Dedifferentiated amniotic fluid mesenchymal stem cell (primary cell): ENCODE measurements at regions not wholly inside any gene's neighbourhood (a gene's known extent, or its start where the extent isn't known, plus 50 kb on each side); places are given as distances from the start of the nearest gene placed in this dataset.
"Not testable (repeated sequence)": the region's sequence is repeated elsewhere in the genome, so short reads cannot be mapped to it uniquely, and the experiment has no call there.

Experiments
- DNase-seq: peaks from one replicate; pipeline ENCODE4 v3.0.0-alpha.2; 2016; ENCODE audit errors: extremely low spot score

DNA sequence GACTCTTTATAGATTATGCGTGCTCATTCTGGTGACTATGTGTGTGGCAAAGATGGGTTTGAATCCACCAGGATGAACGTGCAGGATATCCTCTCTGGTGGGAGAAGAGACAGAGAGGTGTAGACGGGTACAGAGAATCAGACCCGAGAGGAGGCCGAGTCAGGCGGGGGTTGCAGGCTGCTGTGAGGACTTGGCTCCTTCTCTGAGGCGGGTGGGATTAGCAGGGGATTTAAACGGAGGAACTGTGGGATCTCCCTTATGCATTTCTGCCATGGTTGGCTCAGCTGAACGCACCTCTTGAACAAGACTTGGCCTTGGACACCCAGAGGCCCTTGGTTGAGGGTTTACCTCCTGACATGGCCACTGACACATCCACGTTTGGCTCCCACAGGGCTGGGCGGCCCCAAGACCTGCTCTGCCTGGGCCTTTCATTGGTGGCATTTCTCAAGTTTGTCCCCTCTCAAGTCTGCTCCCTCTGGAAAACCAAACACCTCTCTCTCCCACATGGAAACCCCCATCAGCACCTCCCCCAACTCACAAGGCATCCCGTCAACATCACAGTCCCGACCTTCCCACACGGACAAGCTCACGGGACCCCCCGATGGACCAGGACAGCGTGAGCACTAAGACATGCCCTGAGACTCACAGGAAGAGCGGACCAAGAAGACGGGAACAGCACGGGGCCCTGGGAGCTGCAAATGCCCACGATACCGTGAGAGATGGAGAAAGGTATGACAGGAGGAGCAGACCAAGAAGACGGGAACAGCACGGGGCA is 158.3 kb downstream of the RTP5 start:
- DNase-seq, result no peak

DNA sequence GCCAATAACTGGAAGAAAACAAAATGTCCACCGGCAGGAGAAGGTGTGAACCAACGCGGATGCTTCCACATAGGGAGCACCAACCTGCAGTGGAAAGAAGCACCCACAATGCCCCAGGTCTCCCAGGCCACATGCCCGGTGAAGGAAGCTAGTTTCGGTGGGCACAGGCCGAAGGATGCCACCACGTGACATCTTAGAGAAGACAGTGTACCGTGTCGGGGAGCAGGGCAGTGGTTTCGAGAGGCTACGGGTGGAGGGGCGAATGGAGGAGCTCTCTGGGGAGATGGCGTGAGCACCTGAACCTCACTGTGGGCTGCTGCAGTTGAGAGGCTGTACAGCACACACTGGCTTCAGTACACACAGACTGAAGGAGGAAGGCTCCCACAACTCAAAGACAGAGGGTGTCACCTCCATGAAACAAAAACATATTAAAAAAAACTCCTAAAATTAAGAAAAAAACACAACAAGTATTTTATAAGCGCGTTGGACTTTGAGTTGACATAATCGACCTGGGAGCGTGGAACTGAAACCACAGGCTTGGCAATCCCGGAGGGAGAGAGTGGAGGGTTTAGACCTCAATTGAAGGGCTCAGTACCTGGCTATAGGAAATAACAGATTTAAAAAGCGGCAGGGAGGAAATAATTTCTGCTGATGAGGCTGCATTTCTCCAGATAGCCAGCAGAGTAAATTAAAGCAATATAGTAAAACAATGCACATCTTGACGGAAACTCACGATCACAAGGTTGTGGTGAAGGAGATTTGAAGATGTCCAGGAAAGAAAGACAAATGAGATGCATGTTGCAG is 160.1 kb downstream of the RTP5 start:
- no peak for DNase-seq

DNA sequence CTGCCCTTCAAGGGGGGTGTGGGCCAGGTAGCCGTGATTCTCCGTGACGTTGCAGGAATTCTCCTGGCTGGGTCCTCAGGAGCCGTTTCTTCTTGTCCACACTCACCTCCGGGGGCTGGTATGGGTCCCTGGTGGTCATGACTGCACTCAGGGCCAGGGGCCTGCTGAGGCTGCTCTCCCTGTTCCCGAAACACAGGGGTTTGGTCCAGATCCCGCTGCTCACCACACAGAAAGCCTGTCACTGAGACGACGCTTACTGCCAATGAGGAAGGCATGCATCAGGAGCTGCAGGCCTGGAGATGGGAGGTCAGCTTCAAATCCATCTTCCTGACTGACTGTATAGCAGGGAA is 160.7 kb downstream of the RTP5 start:
- no peak for DNase-seq

DNA sequence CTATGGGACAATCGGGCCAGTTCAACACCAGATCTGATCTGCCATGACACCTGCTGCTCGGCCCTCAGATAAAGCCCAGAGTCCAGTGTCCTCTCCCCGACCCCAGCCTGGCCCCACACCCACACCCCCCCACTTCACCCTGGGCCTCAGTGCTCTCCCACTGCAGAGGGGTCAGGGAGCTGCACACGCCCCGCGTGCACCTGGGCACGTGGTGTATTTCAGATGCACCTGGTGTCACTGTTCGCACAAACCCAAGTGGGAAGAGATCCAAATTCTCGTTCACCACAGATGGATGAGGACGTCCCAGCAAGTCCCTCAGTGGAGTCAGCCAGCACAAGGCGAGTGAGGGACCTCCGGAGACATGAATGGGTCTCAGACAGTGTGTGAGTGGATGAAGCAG is 161.3 kb downstream of the RTP5 start:
- DNase-seq, result no peak

DNA sequence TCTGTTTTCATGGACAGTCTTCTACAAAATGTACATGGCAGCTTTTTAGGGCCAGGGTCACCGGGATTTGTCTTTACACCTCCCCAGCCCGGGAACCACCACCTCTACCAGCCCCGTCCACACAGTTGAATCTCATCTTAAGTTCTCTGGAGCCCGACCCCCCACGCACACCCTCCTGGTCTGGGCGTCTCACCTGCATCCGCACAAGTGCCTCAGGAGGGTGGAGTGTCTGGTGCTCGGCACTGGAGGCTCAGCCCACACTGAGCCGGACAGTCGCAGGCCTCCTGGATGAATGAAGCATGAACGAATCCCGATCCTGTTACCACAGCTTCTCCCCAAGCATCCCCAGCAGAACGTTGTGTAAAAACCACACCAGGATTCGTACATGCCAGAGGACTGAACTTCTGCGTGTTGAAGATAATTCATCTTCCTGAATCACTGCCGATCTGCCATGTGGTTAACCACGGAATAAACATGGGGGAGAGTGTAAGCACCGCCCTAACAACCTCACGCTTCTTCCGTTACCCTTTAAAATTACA is 162.0 kb downstream of the RTP5 start:
- DNase-seq, result peak; percentile 36

DNA sequence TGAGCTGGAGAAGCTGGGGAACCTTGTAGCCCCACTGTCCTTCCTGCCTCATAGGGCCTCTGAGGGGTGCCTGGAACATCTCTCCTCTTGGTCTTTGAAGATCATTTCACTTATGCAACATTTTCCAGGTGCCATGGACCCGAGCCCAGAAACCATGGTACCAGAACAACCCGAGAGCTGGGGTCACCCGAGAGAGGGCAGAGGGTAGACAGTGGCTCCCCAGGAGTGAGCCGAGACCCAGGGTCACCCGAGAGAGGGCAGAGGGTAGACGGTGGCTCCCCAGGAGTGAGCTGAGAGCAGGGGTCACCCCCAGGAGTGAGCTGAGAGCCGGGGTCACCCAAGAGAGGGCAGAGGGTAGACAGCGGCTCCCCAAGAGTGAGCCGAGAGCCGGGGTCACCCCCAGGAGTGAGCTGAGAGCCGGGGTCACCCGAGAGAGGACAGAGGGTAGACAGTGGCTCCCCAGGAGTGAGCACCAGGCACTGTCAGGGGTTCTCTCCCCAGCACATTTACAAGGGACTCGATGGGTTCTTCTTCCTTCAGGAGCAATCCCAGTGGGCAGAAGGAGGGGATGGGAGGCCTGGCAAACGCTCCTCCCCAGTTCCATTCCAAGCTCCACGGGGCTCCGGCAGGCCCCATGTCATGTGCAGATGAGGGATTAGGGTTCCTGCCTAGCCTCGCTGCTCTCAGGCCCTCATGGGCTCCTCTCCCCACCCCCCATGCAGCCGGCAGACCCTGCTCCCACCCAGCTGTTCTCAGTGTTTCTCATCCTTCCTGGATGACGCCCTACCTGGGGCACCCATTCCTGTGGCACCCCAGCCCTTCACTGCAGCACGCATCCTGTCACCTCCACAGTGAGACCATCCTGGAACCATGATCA is 163.5 kb downstream of the RTP5 start:
- DNase-seq, result no peak

DNA sequence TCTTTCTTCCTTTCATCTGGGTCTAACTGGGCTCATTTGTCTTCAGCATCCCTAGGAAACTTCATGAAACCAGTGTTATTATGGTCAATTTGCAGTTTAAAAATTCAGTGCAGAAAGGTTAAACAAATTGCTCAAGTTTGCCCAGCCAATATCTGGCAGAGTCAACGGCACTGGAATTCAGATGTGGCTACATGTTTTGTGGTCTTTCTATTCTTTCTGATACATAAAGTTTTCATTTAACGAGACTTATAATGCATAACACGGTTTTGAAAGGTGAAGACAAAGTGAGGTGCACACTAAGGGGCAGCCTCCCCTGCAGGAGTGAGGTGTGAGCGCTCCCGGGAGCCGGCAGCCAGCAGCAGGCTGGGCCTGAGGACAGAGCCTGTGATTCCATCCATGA is 164.6 kb downstream of the RTP5 start:
- DNase-seq, result no peak

DNA sequence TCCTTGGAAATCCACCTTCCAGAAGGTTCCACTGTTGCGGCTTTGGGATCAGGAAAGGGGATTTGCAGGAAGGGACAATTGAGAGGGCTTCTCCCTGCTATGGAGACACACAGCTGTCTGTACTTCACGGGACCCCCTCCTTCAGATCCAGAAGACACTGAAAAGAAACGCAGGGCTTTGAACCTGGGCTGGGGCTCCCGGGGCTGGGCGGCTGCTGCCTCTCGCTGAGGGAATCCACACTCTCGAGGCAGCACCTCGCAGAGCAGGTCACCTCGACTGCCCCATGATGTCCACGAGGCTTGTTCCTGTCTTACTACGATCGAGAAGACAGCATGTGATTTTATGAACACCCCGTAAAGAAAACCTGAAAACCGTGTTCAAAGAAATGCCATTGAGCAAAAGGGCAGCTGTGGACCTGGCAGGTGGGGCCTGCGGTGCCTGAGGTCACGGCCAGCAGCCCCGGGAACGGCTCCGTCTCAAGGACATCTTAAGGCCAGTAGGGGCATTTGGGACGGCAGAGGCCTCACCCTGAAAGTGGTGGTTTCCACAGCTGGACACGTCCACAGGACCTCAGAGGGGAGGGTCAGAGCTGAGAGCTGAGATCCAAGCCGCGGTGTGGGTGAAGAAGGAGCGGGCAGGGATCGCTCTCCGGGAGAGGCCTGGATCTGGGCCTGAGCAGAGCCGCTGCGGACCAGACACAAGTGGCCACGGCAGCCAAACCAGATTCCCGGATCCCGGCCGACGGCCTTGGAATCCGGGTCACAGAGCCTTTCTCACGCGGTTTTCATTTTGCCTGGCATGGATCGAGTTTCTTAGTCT is 165.7 kb downstream of the RTP5 start:
- DNase-seq, result no peak

DNA sequence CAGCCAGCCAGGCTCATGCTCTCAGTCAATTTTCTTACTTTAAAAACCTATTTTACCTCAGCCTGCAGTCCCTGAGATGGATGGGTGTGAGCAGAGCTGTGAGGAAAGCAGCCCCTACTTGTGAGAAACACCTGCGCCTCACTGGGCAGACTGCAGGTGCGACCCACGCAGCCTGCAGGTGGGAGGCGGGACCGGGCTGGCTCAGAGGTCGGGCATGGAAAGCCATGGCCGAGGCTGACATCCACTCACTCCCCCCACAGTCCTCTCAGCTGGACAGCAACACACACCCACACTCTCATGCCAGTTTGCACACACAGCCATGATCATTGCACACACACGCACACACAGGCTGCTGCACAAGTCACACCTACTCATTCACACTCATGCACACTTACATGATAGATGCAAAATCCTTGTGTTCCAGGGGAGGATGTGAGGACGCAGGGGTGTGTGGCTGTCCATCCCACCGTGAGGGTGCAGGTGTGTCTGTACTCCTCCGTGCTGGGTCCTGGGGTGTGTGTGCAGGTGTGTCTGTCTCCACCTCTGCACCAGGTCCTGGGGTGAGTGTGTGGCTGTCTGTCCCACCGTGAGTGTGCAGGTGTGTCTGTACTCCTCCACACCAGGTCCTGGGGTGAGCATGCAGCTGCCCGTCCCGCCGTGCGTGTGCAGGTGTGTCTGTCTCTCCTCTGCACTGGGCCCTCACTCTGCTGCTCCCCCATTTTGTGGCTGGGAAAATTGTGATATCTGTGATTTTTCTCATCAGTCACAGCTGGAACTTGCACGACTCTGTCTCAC is 166.5 kb downstream of the RTP5 start:
- no peak for DNase-seq

DNA sequence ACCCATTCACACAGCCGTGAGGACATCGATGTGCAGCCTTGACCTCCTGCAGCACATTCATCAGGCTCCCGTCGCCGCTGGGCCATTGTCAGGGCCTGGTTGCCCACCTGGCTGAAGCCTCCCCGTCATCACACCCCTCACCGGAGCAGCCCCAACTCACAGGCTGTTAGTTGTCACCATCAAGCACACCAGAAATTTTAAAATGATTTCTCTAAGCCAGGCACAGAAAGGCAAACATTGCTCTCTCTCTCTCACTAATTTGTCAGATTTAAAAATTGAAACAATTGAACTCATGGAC is 167.1 kb downstream of the RTP5 start:
- DNase-seq, result no peak

DNA sequence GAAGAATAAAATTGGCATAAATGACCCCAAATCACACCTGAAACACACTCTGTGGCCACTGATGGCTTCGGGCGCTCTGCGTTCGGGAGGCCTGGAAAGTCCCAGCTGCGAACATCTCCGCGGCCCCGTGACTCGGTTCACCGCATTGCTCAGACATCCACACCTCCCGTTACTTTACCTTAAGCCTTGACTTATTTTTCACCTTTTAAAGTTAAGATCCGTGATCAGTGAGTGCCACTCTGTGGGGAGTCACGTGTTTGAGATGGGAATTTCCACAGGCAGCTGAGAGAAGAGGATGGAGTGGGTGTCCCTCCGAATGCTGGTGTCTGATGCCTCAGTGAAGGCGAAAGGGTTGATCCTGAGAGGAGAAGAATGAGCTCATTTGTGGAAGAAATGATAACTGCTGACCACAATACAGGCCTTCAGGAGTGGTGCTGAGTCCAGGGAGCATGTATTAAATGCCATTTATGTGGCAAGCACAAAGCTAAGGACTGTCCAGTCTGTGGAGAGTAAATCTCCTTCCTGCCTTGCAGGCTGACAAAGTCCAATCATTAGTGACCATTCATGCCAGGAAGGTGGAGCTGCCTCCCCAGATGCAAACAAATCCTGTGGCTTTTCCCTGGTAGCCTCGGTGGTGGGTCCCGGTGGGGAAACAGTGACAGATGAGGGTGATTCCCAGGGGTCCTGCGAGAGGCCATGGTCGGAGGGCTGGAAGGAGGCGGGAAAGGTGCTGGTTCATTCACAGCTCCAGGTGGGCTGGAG is 168.8 kb downstream of the RTP5 start:
- no peak for DNase-seq

DNA sequence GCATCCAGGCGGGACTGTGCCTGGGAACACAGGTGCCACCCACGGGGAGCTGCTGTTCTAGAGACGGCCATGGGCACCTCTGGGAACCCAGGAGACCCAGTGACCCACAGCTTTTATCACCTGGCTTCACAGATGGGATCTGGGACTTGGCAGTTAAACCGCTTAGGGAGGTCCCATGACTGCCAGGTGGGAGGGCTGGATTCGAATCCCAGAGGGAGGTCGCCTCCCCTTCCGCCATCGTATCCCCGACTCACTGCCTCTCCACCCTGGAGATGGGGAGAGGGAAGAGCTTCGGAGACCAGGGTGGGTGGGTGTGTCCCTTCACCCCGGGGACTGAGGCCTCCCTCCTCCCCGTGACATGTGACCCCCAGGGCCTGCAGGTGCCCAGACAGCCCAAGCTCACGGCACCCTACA is 169.4 kb downstream of the RTP5 start:
- DNase-seq, result no peak

DNA sequence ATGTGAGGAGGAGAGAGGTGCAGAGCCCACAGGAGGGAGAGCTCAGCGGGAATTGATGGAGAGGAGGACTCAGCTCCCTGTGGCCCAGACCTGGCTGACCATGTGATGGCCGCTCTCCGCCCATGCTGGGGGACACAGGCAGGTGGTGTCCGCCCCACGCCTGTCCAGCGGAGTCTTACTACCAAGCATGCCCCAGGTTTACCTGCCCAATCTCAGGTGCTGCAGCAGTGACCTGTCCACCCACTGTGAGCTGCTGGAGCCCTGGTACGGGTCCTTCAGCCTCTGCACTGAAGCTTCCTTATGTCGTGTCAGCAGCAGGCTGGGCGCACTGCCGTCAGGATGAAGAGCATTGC is 170.8 kb downstream of the RTP5 start:
- no peak for DNase-seq

DNA sequence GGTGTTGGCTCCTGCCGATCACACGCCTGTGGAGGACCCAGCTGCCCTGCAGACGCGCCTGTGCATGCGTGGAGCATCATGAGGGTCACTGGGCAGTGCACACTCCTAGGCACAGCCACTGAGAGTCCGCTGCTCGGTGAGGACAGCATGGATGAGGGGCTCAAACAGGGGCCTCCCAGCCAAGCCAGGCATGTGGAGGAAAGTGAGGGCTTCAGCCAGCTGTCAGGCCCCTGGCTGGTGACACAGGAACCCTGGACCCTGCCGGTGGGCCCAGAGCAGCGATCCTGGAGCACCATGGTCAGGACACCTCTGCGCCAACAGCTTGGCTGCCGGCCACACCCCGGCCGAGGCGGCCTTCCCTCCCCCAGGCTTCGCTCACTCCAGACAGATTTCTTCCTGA is 171.2 kb downstream of the RTP5 start:
- no peak for DNase-seq

DNA sequence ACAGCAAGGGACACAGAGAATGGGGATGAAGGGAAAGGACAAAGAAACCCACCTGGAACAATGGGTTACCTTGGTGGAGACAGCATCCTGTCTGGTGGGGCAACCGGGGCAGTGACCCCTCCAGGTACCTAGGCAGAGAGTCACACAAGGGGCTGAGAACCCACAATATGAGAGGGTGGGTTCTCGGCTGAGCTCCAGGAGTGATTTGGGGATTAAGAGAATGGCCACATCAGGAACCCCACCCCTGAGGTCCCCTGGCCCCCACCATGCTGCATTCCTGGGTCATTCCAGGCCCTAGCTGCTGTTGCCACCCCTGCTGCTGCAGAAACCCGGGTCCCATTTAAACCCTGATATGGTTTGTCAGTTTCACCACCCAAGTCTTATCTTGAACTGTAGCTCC is 172.3 kb downstream of the RTP5 start:
- DNase-seq, result no peak

DNA sequence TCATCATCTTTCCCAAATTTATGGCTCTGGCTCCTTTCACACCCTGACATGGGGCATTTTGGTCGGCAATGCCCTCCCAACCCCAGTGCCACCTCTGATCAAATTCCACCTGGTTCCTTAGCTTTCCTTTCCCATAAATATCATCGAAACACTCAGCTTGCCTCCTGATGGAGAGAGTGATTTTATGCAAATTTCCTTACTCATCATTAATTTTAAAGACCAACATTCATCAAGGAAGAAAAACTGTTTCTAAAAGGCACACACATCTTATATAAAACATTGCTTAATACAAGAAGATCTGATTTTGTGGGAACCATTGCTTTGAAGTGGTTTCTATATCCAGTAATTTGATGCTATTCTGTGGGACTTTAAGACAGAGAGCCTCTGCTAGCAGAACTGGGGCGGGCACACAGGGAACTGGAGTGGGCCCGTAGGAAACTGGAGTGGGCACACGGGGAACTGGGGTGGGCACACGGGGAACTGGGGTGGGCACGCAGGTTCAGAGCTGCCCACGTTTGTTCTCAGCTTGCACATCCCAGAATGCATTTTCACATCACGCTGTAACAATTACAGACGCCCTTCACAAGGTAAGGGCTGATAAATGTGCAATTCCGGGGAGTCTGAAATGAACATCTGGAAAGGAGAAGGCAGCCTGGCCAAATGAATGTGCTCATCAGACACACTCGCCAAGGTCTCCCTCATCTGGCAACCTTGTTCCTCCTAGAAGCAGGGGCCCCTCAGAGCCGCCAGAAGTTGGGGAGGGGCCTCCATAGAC is 174.2 kb downstream of the RTP5 start:
- no peak for DNase-seq

DNA sequence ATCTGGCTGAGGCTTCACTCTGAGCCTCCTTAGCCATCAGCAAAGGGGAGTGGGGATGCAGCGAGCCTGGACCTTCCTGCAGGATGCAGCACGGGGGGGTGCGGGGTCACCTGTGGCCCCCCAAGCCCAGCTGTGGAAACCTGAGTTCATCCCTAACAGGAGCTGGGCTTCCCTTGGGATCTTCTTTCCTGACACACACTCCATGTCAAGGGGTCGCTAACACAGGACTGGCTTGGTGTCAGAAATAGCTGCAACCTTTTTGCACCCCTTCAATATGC is 174.7 kb downstream of the RTP5 start:
- no peak for DNase-seq

DNA sequence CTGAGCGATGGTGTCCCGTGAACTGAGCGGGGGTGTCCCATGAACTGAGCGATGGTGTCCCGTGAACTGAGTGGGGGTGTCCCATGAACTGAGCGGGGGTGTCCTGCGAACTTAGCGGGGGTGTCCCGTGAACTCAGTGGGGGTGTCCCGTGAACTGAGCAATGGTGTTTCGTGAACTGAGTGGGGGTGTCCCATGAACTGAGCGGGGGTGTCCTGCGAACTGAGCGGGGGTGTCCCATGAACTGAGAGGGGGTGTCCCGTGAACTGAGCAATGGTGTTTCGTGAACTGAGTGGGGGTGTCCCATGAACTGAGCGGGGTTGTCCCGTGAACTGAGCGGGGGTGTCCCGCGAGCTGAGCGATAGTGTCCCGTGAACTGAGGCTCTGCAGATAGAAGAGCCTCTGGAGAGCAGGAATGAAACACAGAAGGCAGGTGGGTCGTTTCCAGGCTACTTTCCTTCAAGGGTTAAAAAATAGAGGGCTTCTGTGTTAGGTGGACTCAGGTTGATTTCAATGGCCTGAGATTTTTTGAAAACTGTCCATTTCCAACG is 176.1 kb downstream of the RTP5 start:
- not testable (repeated sequence) for DNase-seq

DNA sequence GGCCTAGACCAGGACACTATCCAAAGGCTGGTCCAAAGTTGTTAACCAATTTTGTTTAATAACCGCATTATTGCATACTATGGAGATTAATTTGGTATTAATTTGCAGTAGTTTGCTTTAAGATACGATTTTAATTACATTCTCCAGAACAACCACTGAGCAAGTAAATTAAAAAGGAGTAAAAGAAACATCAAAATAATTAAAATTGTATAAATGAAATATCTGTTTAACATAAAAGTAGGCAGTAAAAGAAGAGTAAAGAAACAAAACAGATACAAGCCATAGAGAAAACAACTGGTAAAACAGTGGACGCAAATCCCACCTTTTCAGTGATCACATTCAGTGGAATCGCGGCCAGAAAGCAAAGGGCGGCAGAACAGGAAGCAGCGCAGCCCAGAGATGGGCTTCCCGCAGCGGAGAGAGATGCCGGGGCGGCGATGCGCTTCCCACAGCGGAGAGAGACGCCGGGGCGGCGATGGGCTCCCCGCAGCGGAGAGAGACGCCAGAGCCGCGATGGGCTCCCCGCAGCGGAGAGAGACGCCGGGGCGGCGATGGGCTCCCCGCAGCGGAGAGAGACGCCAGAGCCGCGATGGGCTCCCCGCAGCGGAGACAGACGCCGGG is 176.8 kb downstream of the RTP5 start:
- no peak for DNase-seq
